ENCODE measurements at regions not wholly inside any gene's neighbourhood (a gene's known extent, or its start where the extent isn't known, plus 50 kb on each side); places are given as distances from the start of the nearest gene placed in this dataset.

GRCh38 chr9:2972475-2972874, 128.6 kb upstream of the PUM3 start:
- WGBS, 2 donors, result 48 to 56% methylated on average over 2 of the region's 2 CpGs
- no peaks in the 10 kb centered on the region for H3K27me3 ChIP-seq
- no peak for FAIRE-seq
- intact Hi-C loops (cut with DNase I), result no loop called here
- no peaks in the 10 kb centered on the region for H3K36me3 ChIP-seq
- H3K27ac ChIP-seq, result no peak overlapping the region
- no peaks in the 10 kb centered on the region for H3K4me1 ChIP-seq
- H3K4me3 ChIP-seq, result no peak overlapping the region
- no peak for ATAC-seq
- H3K9me3 ChIP-seq, result no peaks in the 10 kb centered on the region
- TF ChIP-seq CTCF (IDR thresholded peaks at IDR 0.05), result no peak
- DNase-seq, result no peak

GRCh38 chr9:2970864-2971263, 127.0 kb upstream of the PUM3 start:
- H3K27ac ChIP-seq, result no peak overlapping the region
- intact Hi-C loops (cut with DNase I), result no loop called here
- H3K4me1 ChIP-seq, result no peaks in the 10 kb centered on the region
- H3K36me3 ChIP-seq, result no peaks in the 10 kb centered on the region
- H3K4me3 ChIP-seq, result no peak overlapping the region
- DNase-seq, result no peak
- H3K9me3 ChIP-seq, result no peaks in the 10 kb centered on the region
- no peak for FAIRE-seq
- H3K27me3 ChIP-seq, result no peaks in the 10 kb centered on the region
- no peak for ATAC-seq
- no peak for TF ChIP-seq CTCF (IDR thresholded peaks at IDR 0.05)

DNA sequence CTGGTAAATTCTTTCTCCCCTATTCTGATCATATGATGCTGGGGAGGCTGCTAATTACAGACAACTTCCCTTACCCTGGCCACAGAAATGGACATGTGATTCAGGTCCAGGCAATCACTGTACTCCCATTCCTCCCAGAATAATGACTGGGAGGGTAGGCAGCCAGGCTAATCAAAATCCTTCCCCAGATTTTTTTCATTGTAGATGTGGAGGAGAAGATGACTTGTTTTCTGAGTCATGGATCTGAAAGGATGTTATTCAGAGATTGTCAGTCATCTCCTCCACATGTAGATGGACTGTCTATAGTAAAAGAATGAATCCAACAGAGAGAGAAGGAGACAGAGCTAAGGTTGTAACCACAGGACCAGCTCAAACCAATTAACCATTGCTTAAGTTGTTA, 123.9 kb upstream of the PUM3 start:
- Histone ChIP-seq H3K9me3 (no peaks in the 10 kb centered on the region), H3K27ac (no peak overlapping the region), H3K36me3 (no peaks in the 10 kb centered on the region), H3K27me3 (no peaks in the 10 kb centered on the region), H3K4me3 (no peak overlapping the region), H3K4me1 (no peaks in the 10 kb centered on the region)
- no peak for ATAC-seq
- intact Hi-C loops (cut with DNase I), result no loop called here
- no peak for FAIRE-seq
- no peak for DNase-seq
- TF ChIP-seq CTCF (IDR thresholded peaks at IDR 0.05), result no peak

DNA sequence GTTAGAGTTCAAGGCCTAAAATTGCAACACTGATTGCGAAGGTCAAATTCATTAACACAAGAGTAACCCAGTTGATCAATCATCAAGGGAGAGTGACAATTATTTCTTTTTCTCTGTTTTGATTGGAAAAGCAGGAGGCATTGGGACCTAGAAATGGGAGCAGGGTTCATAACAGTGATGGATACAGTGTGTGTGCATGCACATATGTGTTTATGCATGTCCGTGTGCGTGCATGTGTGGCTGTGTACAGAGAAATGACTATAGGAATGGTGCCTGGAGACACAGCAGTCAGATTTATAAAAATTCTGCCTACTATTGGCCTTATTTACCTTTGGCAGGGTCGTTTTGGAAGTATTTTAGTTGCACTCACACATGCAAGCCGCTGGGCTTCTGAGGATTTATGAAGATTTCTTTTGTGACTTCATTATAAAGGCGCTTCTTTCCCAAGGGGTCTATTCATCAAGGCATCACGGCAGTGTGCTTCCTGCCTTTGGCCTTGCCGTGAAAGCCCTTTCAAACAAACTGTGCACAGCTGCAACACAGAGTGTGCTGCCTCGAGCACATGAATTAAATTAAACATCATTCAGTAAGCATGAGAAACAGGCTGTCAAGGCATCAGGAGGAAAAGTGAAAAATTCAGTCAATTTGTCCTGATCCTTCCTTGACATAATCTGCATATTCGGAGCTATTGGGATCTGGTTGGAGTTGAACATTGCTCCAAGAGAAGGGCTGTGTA, 122.8 kb upstream of the PUM3 start:
- no peak for TF ChIP-seq CTCF (IDR thresholded peaks at IDR 0.05)
- intact Hi-C loops (cut with DNase I), result no loop called here
- Histone ChIP-seq H3K9me3 (no peaks in the 10 kb centered on the region), H3K36me3 (no peaks in the 10 kb centered on the region), H3K27me3 (no peaks in the 10 kb centered on the region), H3K4me1 (no peaks in the 10 kb centered on the region), H3K4me3 (no peak overlapping the region), H3K27ac (no peak overlapping the region)
- FAIRE-seq (no peak), DNase-seq (no peak), ATAC-seq (no peak)
- WGBS, 2 donors, result 61 to 63% methylated on average over 10 of the region's 10 CpGs

GRCh38 chr9:2964470-2964869, 120.6 kb upstream of the PUM3 start:
- FAIRE-seq, result no peak
- DNase-seq, result no peak
- no peak for ATAC-seq
- H3K4me3 ChIP-seq, result no peak overlapping the region
- WGBS, 2 donors, result 57 to 58% methylated on average over 6 of the region's 6 CpGs
- H3K36me3 ChIP-seq, result no peaks in the 10 kb centered on the region
- H3K4me1 ChIP-seq, result no peaks in the 10 kb centered on the region
- TF ChIP-seq CTCF (IDR thresholded peaks at IDR 0.05), result no peak
- no peaks in the 10 kb centered on the region for H3K9me3 ChIP-seq
- no peaks in the 10 kb centered on the region for H3K27me3 ChIP-seq
- intact Hi-C loops (cut with DNase I), result no loop called here
- no peak overlapping the region for H3K27ac ChIP-seq

Data from pancreas (tissue), 10 donors.